GM21367 (cell line): ENCODE measurements at regions not wholly inside any gene's neighbourhood (a gene's known extent, or its start where the extent isn't known, plus 50 kb on each side); places are given as distances from the start of the nearest gene placed in this dataset.
"Not testable (repeated sequence)": the region's sequence is repeated elsewhere in the genome, so short reads cannot be mapped to it uniquely, and the experiment has no call there.

Experiments used
- ATAC-seq: cut with Tn5 transposase; IDR thresholded peaks from one replicate; pipeline ENCODE4 v1.9.1; 2021; ENCODE audit not compliant: unreplicated experiment

- ATAC-seq: no peak
These were observed 144.5 kb downstream of the RPLP1 start for GRCh38 chr15:69597061-69597592.

- ATAC-seq: no peak
These were observed 146.7 kb downstream of the RPLP1 start for GRCh38 chr15:69599271-69599670.

GRCh38 chr15:69600556-69601085 is 148.0 kb downstream of the RPLP1 start:
- ATAC-seq: no peak

- no peak for ATAC-seq
These were observed 149.3 kb downstream of the RPLP1 start for GRCh38 chr15:69601711-69602504.

- no peak for ATAC-seq
These were observed 150.3 kb downstream of the RPLP1 start for GRCh38 chr15:69602921-69603320.

- no peak for ATAC-seq
These were observed 150.9 kb downstream of the RPLP1 start for GRCh38 chr15:69603369-69604071.

- ATAC-seq: no peak
These were observed 151.4 kb downstream of the RPLP1 start for GRCh38 chr15:69604072-69604411.

- no peak for ATAC-seq
These were observed 153.5 kb downstream of the RPLP1 start for GRCh38 chr15:69606144-69606543.

- ATAC-seq: no peak
These were observed 154.4 kb downstream of the RPLP1 start for GRCh38 chr15:69606921-69607500.

GRCh38 chr15:69608661-69609060 is 156.0 kb downstream of the RPLP1 start:
- no peak for ATAC-seq

- no peak for ATAC-seq
These were observed 156.6 kb downstream of the RPLP1 start for GRCh38 chr15:69609176-69609575.

- no peak for ATAC-seq
These were observed 157.2 kb downstream of the RPLP1 start for GRCh38 chr15:69609776-69610175.

- no peak for ATAC-seq
These were observed 157.7 kb downstream of the RPLP1 start for GRCh38 chr15:69610277-69610676.

- ATAC-seq: no peak
These were observed 158.2 kb downstream of the RPLP1 start for GRCh38 chr15:69610858-69611257.

- no peak for ATAC-seq
These were observed 159.5 kb downstream of the RPLP1 start for GRCh38 chr15:69612112-69612511.

- ATAC-seq: no peak
These were observed 160.6 kb downstream of the RPLP1 start for GRCh38 chr15:69613182-69613581.

GRCh38 chr15:69613988-69614387 is 161.4 kb downstream of the RPLP1 start:
- ATAC-seq: no peak

- ATAC-seq: no peak
These were observed 163.1 kb downstream of the RPLP1 start for GRCh38 chr15:69615736-69616135.

- ATAC-seq: no peak
These were observed 163.9 kb downstream of the RPLP1 start for GRCh38 chr15:69616558-69616957.

GRCh38 chr15:69617144-69617543 is 164.5 kb downstream of the RPLP1 start:
- ATAC-seq: not testable (repeated sequence)

GRCh38 chr15:69623392-69624154 is 171.0 kb downstream of the RPLP1 start:
- ATAC-seq: no peak
